Testis (tissue), 2 donors: ENCODE measurements at regions not wholly inside any gene's neighbourhood (a gene's known extent, or its start where the extent isn't known, plus 50 kb on each side); places are given as distances from the start of the nearest gene placed in this dataset.

Experiments
- DNase-seq: peaks from one replicate; pipeline ENCODE4 v3.0.0-alpha.2; 2019
- H3K27ac ChIP-seq, 2 donors: fragments of 200-600 bp; sonication (generic); one replicate each; pipeline ENCODE4 v1.5.1; 2019
- H3K27me3 ChIP-seq: fragments of 200-600 bp; sonication (generic); one replicate; pipeline ENCODE4 v1.5.1; 2019
- H3K36me3 ChIP-seq: fragments of 200-600 bp; sonication (generic); one replicate; pipeline ENCODE4 v1.5.1; 2017; ENCODE audit warnings: low read depth; ENCODE audit errors: missing control alignments
- H3K4me1 ChIP-seq: fragments of 200-600 bp; sonication (generic); one replicate; pipeline ENCODE4 v1.5.1; 2019
- H3K4me3 ChIP-seq, 2 donors: fragments of 200-600 bp; sonication (generic); one replicate each; pipeline ENCODE4 v1.5.1; 2017 to 2019
- H3K9me3 ChIP-seq: fragments of 200-600 bp; sonication (generic); one replicate; pipeline ENCODE4 v1.5.1; 2017
- POLR2A ChIP-seq: fragments of 450-650 bp; IDR thresholded peaks from one replicate; pipeline ENCODE4 v1.6.1; 2017; ENCODE audit warnings: antibody characterized with exemption, mild to moderate bottlenecking, moderate library complexity
- WGBS, 2 donors: methylation state at CpG; one replicate each; pipeline ENCODE4 v1.1.5; 2018; 5-methylcytosine and 5-hydroxymethylcytosine counted together
- intact Hi-C: fragments of 100-400 bp; cut with DNase I; formaldehyde crosslinking; loops from one replicate; pipeline ENCODE4 v1.15.1; 2023; ENCODE audit warnings: low total_unique reads
- TF ChIP-seq, protein P1 (sequence below), 3 experiments: fragments of 450-650 bp in 2 of 3; fragments of 200-600 bp in 1 of 3; sonication (generic) in 1 of 3; IDR thresholded peaks; one replicate each; pipeline ENCODE4 v1.5.1; 2016 to 2019; ENCODE audit warnings: antibody characterized with exemption in 3 of 3, mild to moderate bottlenecking in 2 of 3, moderate library complexity in 1 of 3

DNA sequence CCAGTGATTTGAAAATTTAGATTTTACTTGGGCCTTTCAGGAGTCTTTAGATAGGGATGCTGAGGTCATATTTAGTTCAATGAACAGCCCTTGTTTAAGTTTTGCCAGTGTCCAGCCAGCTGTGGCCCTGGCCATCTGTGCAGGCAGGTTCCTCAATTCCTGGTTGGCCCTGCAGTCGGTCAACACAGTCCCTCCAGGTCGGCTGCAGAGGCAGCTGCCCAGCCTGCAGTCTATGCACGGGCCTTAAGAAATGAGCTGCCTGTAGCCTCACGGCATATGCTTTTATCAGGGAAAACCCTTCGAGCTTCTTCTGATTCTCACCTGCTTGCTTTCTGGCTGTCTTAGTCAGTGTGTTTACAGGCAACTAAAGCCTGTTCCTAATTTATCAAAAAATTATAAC lies 199.2 kb upstream of the TPM1 start:
- Histone ChIP-seq H3K27me3 (no peaks in the 10 kb centered on the region), H3K27ac (no peak overlapping the region), H3K9me3 (no peaks in the 10 kb centered on the region), H3K36me3 (no peaks in the 10 kb centered on the region), H3K4me3 (no peak overlapping the region), H3K4me1 (no peaks in the 10 kb centered on the region)
- TF ChIP-seq, protein P1, sequence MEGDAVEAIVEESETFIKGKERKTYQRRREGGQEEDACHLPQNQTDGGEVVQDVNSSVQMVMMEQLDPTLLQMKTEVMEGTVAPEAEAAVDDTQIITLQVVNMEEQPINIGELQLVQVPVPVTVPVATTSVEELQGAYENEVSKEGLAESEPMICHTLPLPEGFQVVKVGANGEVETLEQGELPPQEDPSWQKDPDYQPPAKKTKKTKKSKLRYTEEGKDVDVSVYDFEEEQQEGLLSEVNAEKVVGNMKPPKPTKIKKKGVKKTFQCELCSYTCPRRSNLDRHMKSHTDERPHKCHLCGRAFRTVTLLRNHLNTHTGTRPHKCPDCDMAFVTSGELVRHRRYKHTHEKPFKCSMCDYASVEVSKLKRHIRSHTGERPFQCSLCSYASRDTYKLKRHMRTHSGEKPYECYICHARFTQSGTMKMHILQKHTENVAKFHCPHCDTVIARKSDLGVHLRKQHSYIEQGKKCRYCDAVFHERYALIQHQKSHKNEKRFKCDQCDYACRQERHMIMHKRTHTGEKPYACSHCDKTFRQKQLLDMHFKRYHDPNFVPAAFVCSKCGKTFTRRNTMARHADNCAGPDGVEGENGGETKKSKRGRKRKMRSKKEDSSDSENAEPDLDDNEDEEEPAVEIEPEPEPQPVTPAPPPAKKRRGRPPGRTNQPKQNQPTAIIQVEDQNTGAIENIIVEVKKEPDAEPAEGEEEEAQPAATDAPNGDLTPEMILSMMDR (IDR thresholded peaks at IDR 0.05) = no peak
- no peak for TF ChIP-seq POLR2A
- intact Hi-C loops = loop anchor here (10.0 kb wide), 1 partner anchor 49 kb away; no protein-coding TSS in a partner anchor
- no peak for DNase-seq
- WGBS, 2 donors = 77 to 85% methylated on average over 5 of the region's 5 CpGs

DNA sequence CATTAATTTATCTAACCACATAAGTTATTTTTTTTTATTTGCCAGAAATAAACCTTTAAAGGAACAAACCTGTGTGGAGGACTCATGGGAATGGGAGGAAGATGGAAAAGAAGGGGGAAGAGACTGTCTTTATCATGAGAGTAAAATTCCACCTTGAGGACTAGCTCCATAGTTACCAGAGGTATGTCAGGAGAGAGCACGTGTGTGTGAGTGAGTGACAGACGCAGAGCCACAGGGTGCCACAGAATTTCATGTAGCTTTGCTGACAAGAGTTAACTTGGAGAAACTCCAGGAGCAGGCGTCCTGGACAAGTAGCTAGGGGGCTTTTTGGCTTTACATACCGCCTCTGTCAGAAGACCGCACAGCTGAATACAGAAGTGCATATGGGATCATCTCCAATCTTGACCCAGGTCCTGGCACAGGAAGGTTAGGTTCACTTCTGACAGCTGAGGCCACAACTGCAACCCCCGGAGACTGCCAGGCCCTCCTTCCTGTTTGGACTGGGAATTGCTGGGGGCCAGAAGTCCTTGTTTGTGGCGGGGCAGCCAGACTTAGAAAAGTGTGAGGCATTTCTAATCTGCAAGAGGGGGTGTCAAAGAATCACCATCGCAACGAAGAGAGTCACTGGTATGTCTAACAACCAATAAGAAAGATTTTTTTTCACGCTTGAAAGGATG lies 197.8 kb upstream of the TPM1 start:
- intact Hi-C loops = loop anchor here (10.0 kb wide), 1 partner anchor 50 kb away; no protein-coding TSS in a partner anchor
- Histone ChIP-seq H3K4me3 (no peak overlapping the region), H3K27ac (no peak overlapping the region), H3K36me3 (no peaks in the 10 kb centered on the region), H3K9me3 (no peaks in the 10 kb centered on the region), H3K27me3 (no peaks in the 10 kb centered on the region), H3K4me1 (no peaks in the 10 kb centered on the region)
- no peak for DNase-seq
- 76 to 85% methylated on average over 10 of the region's 10 CpGs for WGBS, 2 donors
- TF ChIP-seq, protein P1 (IDR thresholded peaks at IDR 0.05) = no peak
- no peak for TF ChIP-seq POLR2A

DNA sequence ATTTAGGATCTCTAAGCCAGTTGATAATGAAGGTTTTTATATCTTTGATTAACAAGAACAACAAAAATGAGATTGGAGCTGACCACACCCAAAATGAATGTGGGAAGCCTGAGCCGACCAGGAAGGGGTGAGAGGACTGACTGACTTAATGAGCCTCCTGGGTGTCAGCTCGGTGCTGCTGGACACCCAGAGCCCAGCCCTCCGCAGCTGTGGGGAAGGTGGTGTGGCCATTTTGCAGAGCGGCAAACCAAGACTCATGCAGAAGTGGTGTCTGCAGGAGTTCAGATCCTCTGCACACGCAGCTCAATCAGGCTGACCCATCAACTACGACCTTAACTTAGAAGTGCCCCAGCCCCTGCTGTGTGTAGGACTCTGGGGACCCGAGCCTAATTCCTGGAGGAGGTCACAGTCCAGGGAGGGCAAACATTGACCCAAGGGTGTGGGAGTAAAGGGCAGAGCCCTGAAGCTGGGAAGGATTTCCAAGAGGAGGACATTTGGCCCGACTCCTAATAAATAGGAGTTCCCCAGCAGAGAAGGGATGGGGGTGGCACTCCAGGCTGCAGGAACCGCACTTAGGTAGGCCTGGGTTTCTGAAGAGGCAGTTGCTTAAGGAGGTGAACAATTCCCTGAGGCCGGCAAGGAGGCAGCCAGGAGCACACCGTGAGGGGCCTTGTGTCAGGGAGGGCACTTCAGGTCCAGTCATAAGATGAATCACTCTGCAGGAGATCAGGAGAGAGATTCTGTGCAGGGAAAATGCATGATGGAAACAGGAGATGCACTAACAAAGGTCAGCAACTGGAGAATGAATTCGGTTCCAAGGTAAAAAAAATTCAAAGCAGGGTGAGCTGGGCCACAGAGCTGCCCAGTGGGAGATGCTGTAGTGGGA lies 197.1 kb upstream of the TPM1 start:
- H3K4me1 ChIP-seq = no peaks in the 10 kb centered on the region
- H3K27ac ChIP-seq = no peak overlapping the region
- H3K9me3 ChIP-seq = no peaks in the 10 kb centered on the region
- WGBS, 2 donors = 61 to 65% methylated on average over 11 to 12 of the region's 12 CpGs
- no peaks in the 10 kb centered on the region for H3K27me3 ChIP-seq
- intact Hi-C loops = loop anchor here (10.0 kb wide), 1 partner anchor 51 kb away; no protein-coding TSS in a partner anchor
- H3K36me3 ChIP-seq = no peaks in the 10 kb centered on the region
- DNase-seq = no peak
- no peak overlapping the region for H3K4me3 ChIP-seq
- TF ChIP-seq POLR2A = no peak
- TF ChIP-seq, protein P1 (IDR thresholded peaks at IDR 0.05) = no peak

DNA sequence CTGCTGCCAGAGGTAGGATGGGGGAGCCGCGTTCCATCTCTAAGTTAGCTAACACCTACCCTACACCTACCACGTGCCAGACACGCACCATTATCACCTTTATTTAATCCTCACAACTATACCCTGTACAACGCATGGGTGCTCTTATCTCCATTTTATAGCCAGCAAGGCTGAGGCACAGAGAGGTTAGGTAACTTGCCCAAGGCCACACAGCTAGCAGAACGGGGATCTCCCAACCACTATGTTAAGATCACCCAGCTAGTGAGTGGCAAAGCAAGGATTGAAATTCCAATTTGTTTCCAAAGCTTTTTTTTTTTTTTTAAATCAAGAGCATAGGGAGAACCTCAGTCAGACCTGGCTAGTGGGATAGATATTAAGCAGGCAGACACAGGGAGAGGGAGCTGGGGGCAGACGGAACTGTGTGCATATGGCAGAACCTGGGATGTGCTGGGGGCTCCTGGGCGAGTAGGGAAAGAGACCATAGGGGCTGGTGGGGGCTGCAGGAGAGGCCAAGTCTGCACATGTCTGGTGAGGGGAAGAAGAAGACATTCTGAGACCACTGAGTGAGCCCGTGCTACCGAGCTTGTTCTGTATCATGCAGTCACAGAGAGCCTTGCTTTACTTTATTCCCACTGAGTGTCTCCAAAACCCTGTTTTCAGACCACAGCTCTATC lies 196.3 kb upstream of the TPM1 start:
- intact Hi-C loops = loop anchor here (10.0 kb wide), 1 partner anchor 51 kb away; no protein-coding TSS in a partner anchor
- TF ChIP-seq, protein P1 (IDR thresholded peaks at IDR 0.05) = no peak
- no peak for TF ChIP-seq POLR2A
- DNase-seq = no peak
- Histone ChIP-seq H3K4me1 (no peaks in the 10 kb centered on the region), H3K9me3 (no peaks in the 10 kb centered on the region), H3K36me3 (no peaks in the 10 kb centered on the region), H3K27me3 (no peaks in the 10 kb centered on the region), H3K27ac (no peak overlapping the region), H3K4me3 (no peak overlapping the region)
- 92% methylated on average over 10 of the region's 10 CpGs for WGBS, 2 donors
